Stimulated activated CD4-positive, alpha-beta T cell treated with anti-CD3 and anti-CD28 coated beads, Interleukin-2, amount 100 ng/mL, for 48 hours (primary cell): ENCODE measurements at regions not wholly inside any gene's neighbourhood (a gene's known extent, or its start where the extent isn't known, plus 50 kb on each side); places are given as distances from the start of the nearest gene placed in this dataset.

ENCODE experiments used
- DNase-seq, 2 donors: peaks; one replicate each; pipeline ENCODE4 v3.0.0-alpha.2; 2020

GRCh38 chr15:31925541-31925940, 104.8 kb upstream of the CHRNA7 start:
- no peak for DNase-seq

DNA sequence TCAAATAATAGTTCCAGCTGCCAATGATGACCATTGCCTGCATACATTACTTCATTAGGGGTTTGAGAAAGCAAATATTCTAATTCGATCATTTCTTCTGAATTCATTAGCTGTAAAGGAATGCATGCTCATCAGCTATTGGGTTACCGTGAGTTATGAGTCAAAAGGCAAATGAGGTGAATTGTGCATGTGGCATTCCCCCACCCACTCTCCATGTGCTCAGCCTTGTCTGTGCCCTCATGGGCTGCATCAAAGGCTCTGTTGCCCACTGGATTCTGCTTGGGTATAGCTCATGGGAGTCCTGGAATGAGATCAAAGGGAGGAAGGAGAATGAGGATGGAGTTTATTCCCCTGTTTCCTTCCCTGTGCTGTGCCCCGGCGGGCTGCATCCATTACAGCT, 99.3 kb upstream of the CHRNA7 start:
- DNase-seq, result peak; percentile 28

DNA sequence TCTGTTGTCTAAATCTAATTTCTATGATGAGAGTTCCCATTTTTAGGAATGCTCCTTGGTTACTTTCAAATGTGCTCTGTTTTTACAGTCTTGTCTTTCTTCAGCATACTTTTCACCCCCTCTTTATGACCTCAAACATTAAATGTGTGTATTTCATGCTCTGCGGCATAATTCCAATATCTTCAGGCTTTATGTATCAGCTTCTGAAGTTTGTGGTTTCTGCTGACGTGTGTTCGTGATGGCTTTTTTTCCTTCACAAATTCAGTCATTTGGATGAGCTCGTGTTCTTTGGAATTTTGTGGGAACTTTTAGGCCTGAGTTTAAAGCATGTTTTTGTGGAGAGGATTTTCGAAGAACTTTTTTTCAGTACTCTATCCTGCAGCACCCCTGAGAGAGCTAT, 97.7 kb upstream of the CHRNA7 start:
- no peak for DNase-seq

GRCh38 chr15:31934821-31935220, 95.5 kb upstream of the CHRNA7 start:
- DNase-seq, result no peak

DNA sequence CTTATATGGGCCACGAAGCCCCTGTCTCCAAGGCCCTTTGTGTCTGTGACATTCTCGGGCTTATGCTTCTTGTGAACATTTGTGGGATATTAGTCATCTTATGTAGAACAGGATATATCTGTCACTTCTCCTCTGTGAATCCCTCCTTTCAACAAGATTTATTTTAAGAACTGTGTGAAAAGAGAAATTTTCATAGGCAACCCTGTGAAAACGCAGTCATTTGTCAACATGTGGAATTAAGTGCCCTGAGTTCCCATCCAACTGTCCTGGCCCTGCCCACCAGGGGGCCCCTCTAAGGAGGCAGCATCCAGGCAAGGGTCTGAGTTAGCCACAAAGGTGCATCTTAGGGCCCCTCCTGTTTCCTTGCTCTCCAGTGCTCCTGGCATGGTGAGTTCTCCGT, 76.8 kb upstream of the CHRNA7 start:
- no peak for DNase-seq

DNA sequence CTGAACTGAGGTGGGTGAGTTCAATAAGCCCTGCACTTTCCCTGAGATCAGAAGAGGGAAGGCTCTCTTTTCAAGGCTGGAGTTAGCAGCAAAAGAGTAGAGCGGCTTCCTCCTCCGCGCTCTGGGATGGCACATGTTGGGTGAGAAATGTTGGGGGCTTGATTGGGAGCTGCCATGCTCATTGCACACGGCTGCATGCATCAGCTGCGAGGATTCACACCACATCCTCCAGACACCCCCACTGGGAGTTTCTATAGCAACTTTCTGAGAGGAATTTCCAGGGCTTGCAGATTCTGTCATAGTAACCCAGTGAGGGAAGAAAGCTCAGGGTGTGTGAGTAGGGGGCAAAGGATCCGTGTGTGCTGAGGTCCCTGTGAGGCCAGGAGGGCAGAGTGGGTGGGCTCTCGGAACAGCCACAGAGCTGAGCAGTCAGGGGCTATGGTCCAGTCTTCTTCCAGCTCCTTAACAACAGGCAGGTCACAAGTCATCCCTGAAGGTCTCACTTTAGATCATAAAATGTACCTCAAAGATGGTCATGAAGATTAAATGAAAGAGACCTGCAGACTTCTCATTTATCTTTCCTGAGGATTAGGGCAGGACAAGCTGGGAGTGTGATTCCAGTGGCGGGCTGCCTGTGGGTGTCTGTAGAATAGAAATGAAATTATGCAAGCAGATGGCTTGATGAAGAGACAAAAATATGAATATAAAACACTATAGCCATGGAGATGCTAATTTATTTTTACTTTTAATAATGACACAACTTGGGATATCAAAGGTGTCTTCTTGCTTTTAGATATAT, 75.7 kb upstream of the CHRNA7 start:
- no peak for DNase-seq

DNA sequence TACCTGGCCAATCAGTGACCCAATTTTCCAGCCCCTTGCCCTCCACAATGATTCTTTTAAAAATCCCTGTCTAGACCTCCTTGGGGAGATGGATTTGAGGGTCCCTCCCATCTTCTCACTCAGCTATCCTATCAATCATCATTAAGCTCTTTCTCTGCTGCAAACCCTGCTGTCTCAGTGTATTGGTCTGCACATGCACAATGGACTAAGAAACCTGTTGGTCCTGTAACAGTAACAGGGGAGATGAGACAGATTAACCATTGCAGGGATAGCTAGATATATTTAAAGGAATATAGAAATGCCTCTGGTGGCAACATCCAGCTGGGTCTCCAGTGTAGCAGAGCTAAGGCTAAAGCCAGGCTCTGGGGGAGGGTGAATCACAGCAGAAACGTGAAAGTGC, 74.6 kb upstream of the CHRNA7 start:
- no peak for DNase-seq

GRCh38 chr15:31957581-31957980, 72.7 kb upstream of the CHRNA7 start:
- DNase-seq, result no peak

GRCh38 chr15:31964586-31965307, 65.6 kb upstream of the CHRNA7 start:
- DNase-seq, result no peak

GRCh38 chr15:31970007-31970406, 60.3 kb upstream of the CHRNA7 start:
- no peak for DNase-seq

- no peak for DNase-seq
Measured at GRCh38 chr15:31973197-31973596, 57.1 kb upstream of the CHRNA7 start.

DNA sequence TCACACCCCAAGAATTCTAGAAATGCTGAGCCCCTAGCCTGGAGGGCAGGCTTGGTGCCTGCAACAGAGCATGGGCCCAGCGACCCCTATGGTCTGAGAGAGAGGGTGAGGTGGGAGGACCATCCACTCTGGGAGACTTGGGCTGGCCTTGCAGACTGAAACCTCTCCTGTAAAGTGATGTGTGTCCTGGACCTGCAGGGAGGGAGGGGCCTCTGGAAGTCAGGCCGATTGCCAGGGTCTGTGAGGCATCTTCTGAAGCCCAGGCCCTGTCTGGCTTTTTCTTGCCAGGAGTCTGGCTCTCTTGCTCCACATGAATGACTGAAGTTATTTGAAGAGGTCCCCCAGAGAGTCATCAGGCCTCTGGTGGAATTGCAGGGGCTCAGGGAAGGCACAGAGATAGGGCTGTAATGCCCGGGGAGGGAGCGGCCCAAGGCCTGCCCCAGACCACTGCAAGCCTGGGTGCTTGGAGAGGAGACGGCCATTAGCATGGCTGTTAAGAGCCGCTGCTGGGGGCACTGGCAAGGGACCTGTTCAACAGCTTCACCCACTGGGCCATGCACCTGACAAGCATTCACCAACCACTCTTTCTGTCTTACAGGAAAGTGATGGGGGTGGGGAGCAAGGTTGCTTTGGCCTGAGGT, 56.0 kb upstream of the CHRNA7 start:
- no peak for DNase-seq

GRCh38 chr15:31974855-31975829, 55.2 kb upstream of the CHRNA7 start:
- peak; percentile 39 to 45 for DNase-seq

DNA sequence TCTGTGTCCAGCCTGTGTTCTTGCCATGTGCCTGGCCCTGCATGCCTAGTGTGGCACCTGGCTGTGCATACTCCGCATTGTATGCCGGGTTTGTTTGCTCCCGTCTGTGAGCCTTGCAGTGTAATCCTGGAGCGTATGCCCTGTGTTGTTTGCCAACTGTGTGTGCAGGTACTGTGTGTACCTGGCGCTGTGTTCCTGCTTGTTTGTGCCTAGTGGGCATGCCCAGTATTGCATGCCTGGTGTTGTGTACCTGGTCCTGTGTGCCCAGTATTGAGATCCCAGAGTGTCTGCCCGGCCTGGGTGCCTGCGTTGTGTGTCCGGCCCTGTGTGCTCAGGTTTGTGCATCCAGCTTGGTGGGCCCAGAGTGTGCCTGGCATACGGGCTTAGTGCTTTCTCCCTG, 54.5 kb upstream of the CHRNA7 start:
- no peak for DNase-seq

GRCh38 chr15:31977138-31977537, 53.2 kb upstream of the CHRNA7 start:
- DNase-seq, result no peak

DNA sequence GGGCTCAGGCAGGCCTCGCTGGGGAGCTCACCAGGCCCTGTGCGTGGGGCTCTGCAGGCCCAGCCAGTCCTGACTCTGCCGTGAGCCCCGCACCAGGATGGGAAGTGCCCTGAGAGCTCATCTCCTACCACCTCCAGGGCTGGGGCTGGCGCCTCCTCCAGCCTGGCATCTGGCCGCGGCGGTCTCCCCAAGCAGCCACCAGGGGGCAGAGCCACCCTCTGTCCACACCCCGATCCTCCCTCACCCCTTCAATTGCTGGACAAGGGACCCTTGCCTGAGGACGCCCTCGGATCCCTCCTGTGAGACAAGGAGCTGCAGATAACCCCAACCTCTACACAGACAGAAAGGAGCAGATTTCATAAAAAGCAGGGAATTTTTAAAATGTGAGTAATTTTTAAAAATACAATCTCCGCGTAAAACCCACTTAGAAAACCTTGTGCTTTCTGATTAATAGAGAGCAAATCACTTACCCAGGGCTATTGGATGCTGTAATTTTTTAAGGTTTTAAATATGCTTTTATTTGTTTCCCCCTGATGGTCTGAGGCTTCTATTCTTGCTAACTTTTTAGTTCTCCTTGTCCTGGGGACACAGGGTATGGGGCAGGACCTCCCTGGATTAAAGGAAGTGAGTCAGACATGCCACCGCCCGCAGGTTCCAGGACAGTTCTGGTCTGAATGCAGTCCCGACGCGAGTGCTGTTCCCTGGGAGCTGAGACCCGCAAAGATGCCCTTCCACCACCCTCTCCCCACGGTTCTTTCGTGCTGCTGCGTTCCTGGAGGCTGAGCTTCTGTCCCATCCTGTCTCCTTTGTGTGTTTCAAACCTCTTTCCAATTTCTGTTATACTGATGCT, 52.3 kb upstream of the CHRNA7 start:
- DNase-seq, result peak; percentile 53 to 59
